IPS DF 6.9 (cell line): ENCODE measurements at regions not wholly inside any gene's neighbourhood (a gene's known extent, or its start where the extent isn't known, plus 50 kb on each side); places are given as distances from the start of the nearest gene placed in this dataset.

Experiments used
- DNase-seq: peaks from one replicate; pipeline ENCODE4 v3.0.0-alpha.2; 2013; ENCODE audit warnings: low read depth, low spot score
- H3K27ac ChIP-seq: one replicate; pipeline ENCODE4 v1.5.1; 2013; ENCODE audit warnings: low read length, control low read depth
- H3K27me3 ChIP-seq: 2 replicates; pipeline ENCODE4 v1.6.1; 2013; ENCODE audit warnings: mild to moderate bottlenecking, low read length; ENCODE audit not compliant: control insufficient read depth, insufficient read depth
- H3K36me3 ChIP-seq: 2 replicates; pipeline ENCODE4 v1.6.1; 2013; ENCODE audit warnings: low read length; ENCODE audit not compliant: control insufficient read depth, insufficient read depth
- H3K4me1 ChIP-seq: 2 replicates; pipeline ENCODE4 v1.6.1; 2013; ENCODE audit warnings: low read length; ENCODE audit not compliant: control insufficient read depth, insufficient read depth
- H3K4me3 ChIP-seq: 2 replicates; pipeline ENCODE4 v1.5.1; 2013; ENCODE audit warnings: mild to moderate bottlenecking, low read length
- H3K9me3 ChIP-seq: 2 replicates; pipeline ENCODE4 v1.6.1; 2013; ENCODE audit warnings: low read length, inconsistent platforms; ENCODE audit not compliant: control insufficient read depth, insufficient read depth
- WGBS: extraction: QIAGEN DNeasy Blood & Tissue Kit; methylation state at CpG from one replicate; pipeline ENCODE4 v1.1.7; 2013; ENCODE audit warnings: mixed read lengths, missing lambda C conversion rate; ENCODE audit not compliant: insufficient read length, insufficient coverage; 5-methylcytosine and 5-hydroxymethylcytosine counted together

GRCh38 chr15:37165395-37165794 is 65.0 kb upstream of the MEIS2 start:
- H3K27me3 ChIP-seq: no peaks in the 10 kb centered on the region
- no peak for DNase-seq
- no CpG with 5 or more reads among the region's 3 CpGs for WGBS

GRCh38 chr15:37166402-37166801 is 66.1 kb upstream of the MEIS2 start:
- H3K9me3 ChIP-seq: no peaks in the 10 kb centered on the region
- no peaks in the 10 kb centered on the region for H3K36me3 ChIP-seq
- H3K4me3 ChIP-seq: no peak overlapping the region
- no peaks in the 10 kb centered on the region for H3K4me1 ChIP-seq
- no CpG with 5 or more reads among the region's 3 CpGs for WGBS
- H3K27ac ChIP-seq: no peak overlapping the region
- no peaks in the 10 kb centered on the region for H3K27me3 ChIP-seq
- DNase-seq: no peak

More at GRCh38 chr15:37165395-37165794, 65.0 kb upstream of the MEIS2 start:
- Histone ChIP-seq H3K9me3 (no peaks in the 10 kb centered on the region), H3K27ac (no peak overlapping the region), H3K36me3 (no peaks in the 10 kb centered on the region), H3K4me1 (no peaks in the 10 kb centered on the region), H3K4me3 (no peak overlapping the region)

GRCh38 chr15:37181339-37181738 is 81.0 kb upstream of the MEIS2 start:
- H3K36me3 ChIP-seq: no peaks in the 10 kb centered on the region
- H3K4me1 ChIP-seq: no peaks in the 10 kb centered on the region
- H3K4me3 ChIP-seq: no peak overlapping the region
- WGBS: no CpG with 5 or more reads among the region's 1 CpG
- H3K27ac ChIP-seq: no peak overlapping the region
- H3K27me3 ChIP-seq: no peaks in the 10 kb centered on the region
- DNase-seq: no peak
- no peaks in the 10 kb centered on the region for H3K9me3 ChIP-seq

GRCh38 chr15:37199545-37199944 is 99.2 kb upstream of the MEIS2 start:
- no peaks in the 10 kb centered on the region for H3K9me3 ChIP-seq
- H3K4me1 ChIP-seq: no peaks in the 10 kb centered on the region
- H3K4me3 ChIP-seq: no peak overlapping the region
- no peak for DNase-seq
- no peak overlapping the region for H3K27ac ChIP-seq
- WGBS: no CpG with 5 or more reads among the region's 5 CpGs
- H3K36me3 ChIP-seq: no peaks in the 10 kb centered on the region
- no peaks in the 10 kb centered on the region for H3K27me3 ChIP-seq

- Histone ChIP-seq H3K27ac (no peak overlapping the region), H3K9me3 (no peaks in the 10 kb centered on the region), H3K4me1 (no peaks in the 10 kb centered on the region), H3K36me3 (no peaks in the 10 kb centered on the region), H3K27me3 (no peaks in the 10 kb centered on the region), H3K4me3 (no peak overlapping the region)
- no CpG with 5 or more reads among the region's 2 CpGs for WGBS
- no peak for DNase-seq
These were observed 102.7 kb upstream of the MEIS2 start for GRCh38 chr15:37203050-37203449.

- no CpG with 5 or more reads among the region's 1 CpG for WGBS
- Histone ChIP-seq H3K4me1 (no peaks in the 10 kb centered on the region), H3K9me3 (no peaks in the 10 kb centered on the region), H3K27ac (no peak overlapping the region), H3K4me3 (no peak overlapping the region), H3K27me3 (no peaks in the 10 kb centered on the region), H3K36me3 (no peaks in the 10 kb centered on the region)
- DNase-seq: no peak
These were observed 104.3 kb upstream of the MEIS2 start for GRCh38 chr15:37204692-37205091.

- Histone ChIP-seq H3K36me3 (no peaks in the 10 kb centered on the region), H3K4me3 (no peak overlapping the region), H3K27me3 (no peaks in the 10 kb centered on the region), H3K27ac (no peak overlapping the region), H3K9me3 (no peaks in the 10 kb centered on the region), H3K4me1 (no peaks in the 10 kb centered on the region)
- no peak for DNase-seq
- no CpG with 5 or more reads among the region's 2 CpGs for WGBS
These were observed 106.3 kb upstream of the MEIS2 start for GRCh38 chr15:37206690-37207089.

- Histone ChIP-seq H3K27me3 (no peaks in the 10 kb centered on the region), H3K36me3 (no peaks in the 10 kb centered on the region), H3K27ac (no peak overlapping the region), H3K4me1 (no peaks in the 10 kb centered on the region), H3K4me3 (no peak overlapping the region), H3K9me3 (no peaks in the 10 kb centered on the region)
- WGBS: no CpG with 5 or more reads among the region's 3 CpGs
- no peak for DNase-seq
These were observed 108.0 kb upstream of the MEIS2 start for GRCh38 chr15:37208146-37209040.

- H3K9me3 ChIP-seq: no peaks in the 10 kb centered on the region
- H3K36me3 ChIP-seq: no peaks in the 10 kb centered on the region
- no CpG with 5 or more reads among the region's 1 CpG for WGBS
- no peak overlapping the region for H3K27ac ChIP-seq
- DNase-seq: no peak
- H3K27me3 ChIP-seq: no peaks in the 10 kb centered on the region
- no peaks in the 10 kb centered on the region for H3K4me1 ChIP-seq
- no peak overlapping the region for H3K4me3 ChIP-seq
These were observed 108.7 kb upstream of the MEIS2 start for GRCh38 chr15:37209041-37209363.

GRCh38 chr15:37217567-37217966 is 117.2 kb upstream of the MEIS2 start:
- no CpG with 5 or more reads among the region's 1 CpG for WGBS

GRCh38 chr15:37218351-37218916 is 118.1 kb upstream of the MEIS2 start:
- Histone ChIP-seq H3K4me3 (no peak overlapping the region), H3K9me3 (no peaks in the 10 kb centered on the region), H3K27ac (no peak overlapping the region), H3K36me3 (no peaks in the 10 kb centered on the region), H3K4me1 (no peaks in the 10 kb centered on the region), H3K27me3 (no peaks in the 10 kb centered on the region)
- no CpG with 5 or more reads among the region's 4 CpGs for WGBS
- DNase-seq: no peak

More at GRCh38 chr15:37217567-37217966, 117.2 kb upstream of the MEIS2 start:
- Histone ChIP-seq H3K27ac (no peak overlapping the region), H3K4me1 (no peaks in the 10 kb centered on the region), H3K9me3 (no peaks in the 10 kb centered on the region), H3K27me3 (no peaks in the 10 kb centered on the region), H3K4me3 (no peak overlapping the region), H3K36me3 (no peaks in the 10 kb centered on the region)
- DNase-seq: no peak
